Nephron (organoid): ENCODE measurements at regions not wholly inside any gene's neighbourhood (a gene's known extent, or its start where the extent isn't known, plus 50 kb on each side); places are given as distances from the start of the nearest gene placed in this dataset.

Experiments used
- H3K27ac Mint-ChIP-seq, 3 experiments: 2 replicates each; pipeline ENCODE4 v1.8.0; 2020; ENCODE audit warnings: mixed read lengths in 3 of 3, mild to moderate bottlenecking in 2 of 3, moderate library complexity in 1 of 3
- H3K27me3 Mint-ChIP-seq: 2 replicates; pipeline ENCODE4 v1.8.0; 2021; ENCODE audit warnings: low read depth, mild to moderate bottlenecking, moderate library complexity, mixed read lengths
- H3K36me3 Mint-ChIP-seq: 2 replicates; pipeline ENCODE4 v1.8.0; 2020; ENCODE audit warnings: low read depth, mixed read lengths
- H3K4me1 Mint-ChIP-seq: 2 replicates; pipeline ENCODE4 v1.8.0; 2020; ENCODE audit warnings: mixed read lengths
- H3K4me3 Mint-ChIP-seq, 3 experiments: 2 replicates each; pipeline ENCODE4 v1.8.0; 2020; ENCODE audit warnings: mild to moderate bottlenecking in 3 of 3, mixed read lengths in 3 of 3, moderate library complexity in 2 of 3
- H3K9me3 Mint-ChIP-seq: 2 replicates; pipeline ENCODE4 v1.8.0; 2020; ENCODE audit warnings: mixed read lengths
- CTCF ChIP-seq, 3 experiments: fragments of 200-600 bp; sonication (generic); IDR thresholded peaks; one replicate each; pipeline ENCODE4 v1.5.0; 2021; ENCODE audit warnings: antibody characterized with exemption in 3 of 3; ENCODE audit not compliant: unreplicated experiment in 3 of 3

- no peak overlapping the region for H3K27ac Mint-ChIP-seq
- no peaks in the 10 kb centered on the region for H3K36me3 Mint-ChIP-seq
- no peak for TF ChIP-seq CTCF (IDR thresholded peaks at IDR 0.05; ENCODE audit: unreplicated experiment in 3 of 3)
- H3K4me1 Mint-ChIP-seq = peaks cover 19% of the 10 kb centered on the region
- H3K9me3 Mint-ChIP-seq = no peaks in the 10 kb centered on the region
- no peak overlapping the region for H3K4me3 Mint-ChIP-seq
- peaks cover 35% of the 10 kb centered on the region for H3K27me3 Mint-ChIP-seq
Observed at GRCh38 chr3:14280326-14280725, 101.7 kb downstream of the LSM3 start.

DNA sequence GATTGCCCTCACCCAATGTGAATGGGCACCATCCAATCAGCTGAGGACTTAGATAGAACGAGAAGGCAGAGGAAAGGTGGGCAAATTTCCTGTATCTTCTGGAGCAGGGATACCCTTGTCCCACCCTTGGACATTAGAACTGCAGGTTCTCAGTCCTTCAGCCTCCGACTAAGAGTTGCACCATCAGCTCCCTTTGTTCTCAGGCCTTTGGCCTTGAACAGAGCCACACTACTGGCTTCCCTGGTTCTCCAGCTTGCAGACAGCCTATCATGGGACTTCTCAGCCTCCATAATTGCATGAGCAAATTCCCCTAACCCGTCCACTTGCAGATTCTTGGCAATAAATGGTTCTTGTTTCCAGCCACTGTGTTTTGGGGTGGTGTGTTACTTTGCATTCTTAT is 102.4 kb downstream of the LSM3 start:
- Mint-ChIP-seq H3K4me3 (no peak overlapping the region), H3K4me1 (peaks cover 24% of the 10 kb centered on the region), H3K36me3 (no peaks in the 10 kb centered on the region), H3K27me3 (peaks cover 38% of the 10 kb centered on the region), H3K9me3 (no peaks in the 10 kb centered on the region), H3K27ac (no peak overlapping the region)
- TF ChIP-seq CTCF (IDR thresholded peaks at IDR 0.05; ENCODE audit: unreplicated experiment in 3 of 3) = no peak

GRCh38 chr3:14282001-14282705 is 103.5 kb downstream of the LSM3 start:
- peaks cover 45% of the 10 kb centered on the region for H3K27me3 Mint-ChIP-seq
- H3K9me3 Mint-ChIP-seq = no peaks in the 10 kb centered on the region
- no peak overlapping the region for H3K4me3 Mint-ChIP-seq
- no peaks in the 10 kb centered on the region for H3K36me3 Mint-ChIP-seq
- H3K27ac Mint-ChIP-seq = no peak overlapping the region
- H3K4me1 Mint-ChIP-seq = peaks cover 30% of the 10 kb centered on the region
- TF ChIP-seq CTCF (IDR thresholded peaks at IDR 0.05; ENCODE audit: unreplicated experiment in 3 of 3) = no peak

GRCh38 chr3:14282706-14283075 is 104.1 kb downstream of the LSM3 start:
- Mint-ChIP-seq H3K27me3 (peaks cover 45% of the 10 kb centered on the region), H3K27ac (no peak overlapping the region), H3K9me3 (no peaks in the 10 kb centered on the region), H3K36me3 (no peaks in the 10 kb centered on the region), H3K4me1 (peaks cover 30% of the 10 kb centered on the region), H3K4me3 (no peak overlapping the region)
- TF ChIP-seq CTCF (IDR thresholded peaks at IDR 0.05; ENCODE audit: unreplicated experiment in 3 of 3) = no peak

- H3K4me3 Mint-ChIP-seq = no peak overlapping the region
- peaks cover 31% of the 10 kb centered on the region for H3K4me1 Mint-ChIP-seq
- H3K9me3 Mint-ChIP-seq = no peaks in the 10 kb centered on the region
- H3K36me3 Mint-ChIP-seq = no peaks in the 10 kb centered on the region
- H3K27ac Mint-ChIP-seq = no peak overlapping the region
- no peak for TF ChIP-seq CTCF (IDR thresholded peaks at IDR 0.05; ENCODE audit: unreplicated experiment in 3 of 3)
- H3K27me3 Mint-ChIP-seq = peaks cover 42% of the 10 kb centered on the region
Observed at GRCh38 chr3:14283092-14283812, 104.6 kb downstream of the LSM3 start.
